MM.1S (cell line): ENCODE measurements at regions not wholly inside any gene's neighbourhood (a gene's known extent, or its start where the extent isn't known, plus 50 kb on each side); places are given as distances from the start of the nearest gene placed in this dataset.

Experiments used
- DNase-seq: peaks from one replicate; pipeline ENCODE4 v3.0.0-alpha.2; 2015
- H2AFZ ChIP-seq: fragments of 300-600 bp; sonication (generic); 2 replicates; pipeline ENCODE4 v1.6.0; 2016; ENCODE audit warnings: antibody characterized with exemption, low read length
- H3F3A ChIP-seq: fragments of 300-600 bp; sonication (generic); 2 replicates; pipeline ENCODE4 v1.6.1; 2016; ENCODE audit warnings: mild to moderate bottlenecking, antibody characterized with exemption, low read length, moderate library complexity, mixed read lengths; ENCODE audit not compliant: insufficient read depth
- H3K27ac ChIP-seq: fragments of 300-600 bp; sonication (generic); 2 replicates; pipeline ENCODE4 v1.5.1; 2016; ENCODE audit warnings: mild to moderate bottlenecking, low read length
- H3K27me3 ChIP-seq: fragments of 300-600 bp; sonication (generic); replicated peaks from 2 replicates; pipeline ENCODE4 v1.6.0; 2016; ENCODE audit warnings: low read length; ENCODE audit not compliant: insufficient read depth
- H3K36me3 ChIP-seq: fragments of 300-600 bp; sonication (generic); replicated peaks from 2 replicates; pipeline ENCODE4 v1.6.1; 2016; ENCODE audit warnings: mild to moderate bottlenecking, low read length, mixed read lengths; ENCODE audit not compliant: insufficient read depth
- H3K4me1 ChIP-seq: fragments of 300-600 bp; sonication (generic); 2 replicates; pipeline ENCODE4 v1.6.1; 2016; ENCODE audit warnings: low read length, mixed read lengths
- H3K4me2 ChIP-seq: fragments of 300-600 bp; sonication (generic); 2 replicates; pipeline ENCODE4 v1.6.0; 2016; ENCODE audit warnings: low read depth, low read length
- H3K4me3 ChIP-seq: fragments of 300-600 bp; sonication (generic); 2 replicates; pipeline ENCODE4 v1.5.1; 2016; ENCODE audit warnings: low read length, mixed read lengths
- H3K79me2 ChIP-seq: fragments of 300-600 bp; sonication (generic); 2 replicates; pipeline ENCODE4 v1.6.1; 2016; ENCODE audit warnings: mixed run types, low read length, mixed read lengths
- H3K9ac ChIP-seq: fragments of 300-600 bp; sonication (generic); 2 replicates; pipeline ENCODE4 v1.6.1; 2016; ENCODE audit warnings: low read length, mixed read lengths
- H3K9me2 ChIP-seq: fragments of 300-600 bp; sonication (generic); replicated peaks from 2 replicates; pipeline ENCODE4 v1.6.1; 2016; ENCODE audit warnings: mild to moderate bottlenecking, low read length, mixed read lengths; ENCODE audit not compliant: insufficient read depth
- H3K9me3 ChIP-seq: fragments of 300-600 bp; sonication (generic); replicated peaks from 2 replicates; pipeline ENCODE4 v1.6.1; 2016; ENCODE audit warnings: mild to moderate bottlenecking, low read length, mixed read lengths; ENCODE audit not compliant: insufficient read depth
- H4K20me1 ChIP-seq: fragments of 300-600 bp; sonication (generic); 2 replicates; pipeline ENCODE4 v1.6.1; 2016; ENCODE audit warnings: mild to moderate bottlenecking, low read length, moderate library complexity, mixed read lengths; ENCODE audit not compliant: insufficient read depth
- EZH2 ChIP-seq: fragments of 300-600 bp; sonication (generic); optimal IDR thresholded peaks from 2 replicates; pipeline ENCODE3; 2017; ENCODE audit warnings: low read depth, mild to moderate bottlenecking, antibody characterized with exemption, low read length, mixed read lengths
- EZH2phosphoT487 ChIP-seq: fragments of 300-600 bp; sonication (generic); IDR thresholded peaks from 2 replicates; pipeline ENCODE4 v1.6.1; 2018; ENCODE audit warnings: antibody characterized with exemption, low read length
- TF ChIP-seq, protein P1 (sequence below): fragments of 300-600 bp; sonication (generic); IDR thresholded peaks from 2 replicates; pipeline ENCODE4 v1.5.1; 2016; ENCODE audit warnings: antibody characterized with exemption, low read length, mixed read lengths

- TF ChIP-seq EZH2phosphoT487 (no peak), EZH2 (no peak)
- TF ChIP-seq, protein P1, sequence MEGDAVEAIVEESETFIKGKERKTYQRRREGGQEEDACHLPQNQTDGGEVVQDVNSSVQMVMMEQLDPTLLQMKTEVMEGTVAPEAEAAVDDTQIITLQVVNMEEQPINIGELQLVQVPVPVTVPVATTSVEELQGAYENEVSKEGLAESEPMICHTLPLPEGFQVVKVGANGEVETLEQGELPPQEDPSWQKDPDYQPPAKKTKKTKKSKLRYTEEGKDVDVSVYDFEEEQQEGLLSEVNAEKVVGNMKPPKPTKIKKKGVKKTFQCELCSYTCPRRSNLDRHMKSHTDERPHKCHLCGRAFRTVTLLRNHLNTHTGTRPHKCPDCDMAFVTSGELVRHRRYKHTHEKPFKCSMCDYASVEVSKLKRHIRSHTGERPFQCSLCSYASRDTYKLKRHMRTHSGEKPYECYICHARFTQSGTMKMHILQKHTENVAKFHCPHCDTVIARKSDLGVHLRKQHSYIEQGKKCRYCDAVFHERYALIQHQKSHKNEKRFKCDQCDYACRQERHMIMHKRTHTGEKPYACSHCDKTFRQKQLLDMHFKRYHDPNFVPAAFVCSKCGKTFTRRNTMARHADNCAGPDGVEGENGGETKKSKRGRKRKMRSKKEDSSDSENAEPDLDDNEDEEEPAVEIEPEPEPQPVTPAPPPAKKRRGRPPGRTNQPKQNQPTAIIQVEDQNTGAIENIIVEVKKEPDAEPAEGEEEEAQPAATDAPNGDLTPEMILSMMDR, result no peak
- Histone ChIP-seq H3K9me3 (no peaks in the 10 kb centered on the region), H3K79me2 (no peaks in the 10 kb centered on the region), H4K20me1 (no peaks in the 10 kb centered on the region), H3K27me3 (no peaks in the 10 kb centered on the region), H3K4me2 (no peak overlapping the region), H3K27ac (no peak overlapping the region), H3K36me3 (no peaks in the 10 kb centered on the region), H2AFZ (no peak overlapping the region), H3K4me3 (no peak overlapping the region), H3K9me2 (no peaks in the 10 kb centered on the region), H3K4me1 (peaks cover 6% of the 10 kb centered on the region), H3F3A (no peaks in the 10 kb centered on the region), H3K9ac (no peak overlapping the region)
- no peak for DNase-seq
Measured at GRCh38 chr1:82542141-82542540, 741.4 kb downstream of the ADGRL2 start.

- peaks cover 6% of the 10 kb centered on the region for H3K4me1 ChIP-seq
- no peak overlapping the region for H3K4me3 ChIP-seq
- H3K79me2 ChIP-seq, result no peaks in the 10 kb centered on the region
- H3K9me3 ChIP-seq, result no peaks in the 10 kb centered on the region
- H3K27ac ChIP-seq, result no peak overlapping the region
- H3K36me3 ChIP-seq, result no peaks in the 10 kb centered on the region
- TF ChIP-seq EZH2, result no peak
- no peaks in the 10 kb centered on the region for H3F3A ChIP-seq
- no peak overlapping the region for H2AFZ ChIP-seq
- no peak for DNase-seq
- no peak overlapping the region for H3K9ac ChIP-seq
- H3K4me2 ChIP-seq, result no peak overlapping the region
- H4K20me1 ChIP-seq, result no peaks in the 10 kb centered on the region
- H3K27me3 ChIP-seq, result no peaks in the 10 kb centered on the region
- H3K9me2 ChIP-seq, result no peaks in the 10 kb centered on the region
Measured at GRCh38 chr1:82540006-82540405, 739.3 kb downstream of the ADGRL2 start.

- Histone ChIP-seq H3K27me3 (no peaks in the 10 kb centered on the region), H3K4me3 (no peak overlapping the region)
- DNase-seq, result no peak
Measured at GRCh38 chr1:82538876-82539275, 738.1 kb downstream of the ADGRL2 start.

GRCh38 chr1:82534996-82535395, 734.3 kb downstream of the ADGRL2 start:
- Histone ChIP-seq H3K27me3 (no peaks in the 10 kb centered on the region), H2AFZ (no peak overlapping the region), H3K9me2 (no peaks in the 10 kb centered on the region), H3F3A (no peaks in the 10 kb centered on the region), H4K20me1 (no peaks in the 10 kb centered on the region), H3K9me3 (no peaks in the 10 kb centered on the region), H3K79me2 (no peaks in the 10 kb centered on the region), H3K4me1 (no peaks in the 10 kb centered on the region), H3K4me2 (no peak overlapping the region), H3K9ac (no peak overlapping the region), H3K4me3 (no peak overlapping the region), H3K27ac (no peak overlapping the region), H3K36me3 (no peaks in the 10 kb centered on the region)
- no peak for DNase-seq
- TF ChIP-seq, protein P1, result no peak
- no peak for TF ChIP-seq EZH2phosphoT487
- TF ChIP-seq EZH2, result no peak

More at GRCh38 chr1:82538876-82539275, 738.1 kb downstream of the ADGRL2 start:
- TF ChIP-seq, protein P1, result no peak
- TF ChIP-seq EZH2, result no peak
- TF ChIP-seq EZH2phosphoT487, result no peak
- no peaks in the 10 kb centered on the region for H3F3A ChIP-seq
- no peak overlapping the region for H2AFZ ChIP-seq
- no peaks in the 10 kb centered on the region for H4K20me1 ChIP-seq
- no peak overlapping the region for H3K27ac ChIP-seq
- no peaks in the 10 kb centered on the region for H3K79me2 ChIP-seq
- H3K9me3 ChIP-seq, result no peaks in the 10 kb centered on the region
- no peaks in the 10 kb centered on the region for H3K36me3 ChIP-seq
- no peaks in the 10 kb centered on the region for H3K9me2 ChIP-seq
- no peak overlapping the region for H3K4me2 ChIP-seq
- no peak overlapping the region for H3K9ac ChIP-seq
- peaks cover 6% of the 10 kb centered on the region for H3K4me1 ChIP-seq
